ENCODE measurements at regions not wholly inside any gene's neighbourhood (a gene's known extent, or its start where the extent isn't known, plus 50 kb on each side); places are given as distances from the start of the nearest gene placed in this dataset.

GRCh38 chr2:64228126-64228678 lies 84.0 kb upstream of the PELI1 start:
- intact Hi-C loops (cut with micrococcal nuclease) = no loop called here
- H3K27ac ChIP-seq (replicated peaks) = peak overlapping the region; percentile 86

GRCh38 chr2:64228918-64229317 lies 84.7 kb upstream of the PELI1 start:
- peak overlapping the region; percentile 64 for H3K4me3 ChIP-seq
- no peak for TF ChIP-seq CTCF (IDR thresholded peaks at IDR 0.05; ENCODE audit: borderline replicate concordance)
- no peaks in the 10 kb centered on the region for H3K36me3 ChIP-seq
- H3K4me1 ChIP-seq = peaks cover 18% of the 10 kb centered on the region
- no peak for DNase-seq
- H3K9me3 ChIP-seq (replicated peaks) = no peaks in the 10 kb centered on the region
- intact Hi-C loops (cut with micrococcal nuclease) = no loop called here
- H3K27me3 ChIP-seq (ENCODE audit: low read depth) = no peaks in the 10 kb centered on the region
- H3K27ac ChIP-seq (replicated peaks) = peak overlapping the region; percentile 86

More at GRCh38 chr2:64228126-64228678, 84.0 kb upstream of the PELI1 start:
- no peaks in the 10 kb centered on the region for H3K27me3 ChIP-seq (ENCODE audit: low read depth)
- peak; percentile 18 for TF ChIP-seq CTCF (IDR thresholded peaks at IDR 0.05; ENCODE audit: borderline replicate concordance)
- H3K4me3 ChIP-seq = peak overlapping the region; percentile 64
- peak; percentile 88 for DNase-seq
- no peaks in the 10 kb centered on the region for H3K9me3 ChIP-seq (replicated peaks)
- peaks cover 24% of the 10 kb centered on the region for H3K4me1 ChIP-seq
- H3K36me3 ChIP-seq = no peaks in the 10 kb centered on the region

- Histone ChIP-seq H3K4me3 (no peak overlapping the region), H3K36me3 (no peaks in the 10 kb centered on the region), H3K27ac (replicated peaks) (no peak overlapping the region), H3K4me1 (peaks cover 22% of the 10 kb centered on the region), H3K27me3 (ENCODE audit: low read depth) (no peaks in the 10 kb centered on the region), H3K9me3 (replicated peaks) (no peaks in the 10 kb centered on the region)
- no peak for DNase-seq
- no peak for TF ChIP-seq CTCF (IDR thresholded peaks at IDR 0.05; ENCODE audit: borderline replicate concordance)
- intact Hi-C loops (cut with micrococcal nuclease) = loop anchor here (10.0 kb wide), 1 partner anchor 176 kb away; no protein-coding TSS in a partner anchor
These were observed 86.3 kb upstream of the PELI1 start for GRCh38 chr2:64230540-64230939.

GRCh38 chr2:64232266-64232665 lies 88.0 kb upstream of the PELI1 start:
- no peak for DNase-seq
- intact Hi-C loops (cut with micrococcal nuclease) = loop anchor here (10.0 kb wide), 1 partner anchor 177 kb away; no protein-coding TSS in a partner anchor
- Histone ChIP-seq H3K4me1 (peaks cover 26% of the 10 kb centered on the region), H3K27ac (replicated peaks) (no peak overlapping the region), H3K36me3 (no peaks in the 10 kb centered on the region), H3K9me3 (replicated peaks) (no peaks in the 10 kb centered on the region), H3K4me3 (no peak overlapping the region), H3K27me3 (ENCODE audit: low read depth) (no peaks in the 10 kb centered on the region)
- no peak for TF ChIP-seq CTCF (IDR thresholded peaks at IDR 0.05; ENCODE audit: borderline replicate concordance)

GRCh38 chr2:64233376-64233922 lies 89.2 kb upstream of the PELI1 start:
- no peak for TF ChIP-seq CTCF (IDR thresholded peaks at IDR 0.05; ENCODE audit: borderline replicate concordance)
- peaks cover 26% of the 10 kb centered on the region for H3K4me1 ChIP-seq
- H3K27ac ChIP-seq (replicated peaks) = no peak overlapping the region
- no peaks in the 10 kb centered on the region for H3K9me3 ChIP-seq (replicated peaks)
- intact Hi-C loops (cut with micrococcal nuclease) = loop anchor here (10.0 kb wide), 1 partner anchor 179 kb away; no protein-coding TSS in a partner anchor
- no peaks in the 10 kb centered on the region for H3K36me3 ChIP-seq
- no peaks in the 10 kb centered on the region for H3K27me3 ChIP-seq (ENCODE audit: low read depth)
- no peak overlapping the region for H3K4me3 ChIP-seq
- DNase-seq = no peak
